ENCODE measurements at regions not wholly inside any gene's neighbourhood (a gene's known extent, or its start where the extent isn't known, plus 50 kb on each side); places are given as distances from the start of the nearest gene placed in this dataset.

DNA sequence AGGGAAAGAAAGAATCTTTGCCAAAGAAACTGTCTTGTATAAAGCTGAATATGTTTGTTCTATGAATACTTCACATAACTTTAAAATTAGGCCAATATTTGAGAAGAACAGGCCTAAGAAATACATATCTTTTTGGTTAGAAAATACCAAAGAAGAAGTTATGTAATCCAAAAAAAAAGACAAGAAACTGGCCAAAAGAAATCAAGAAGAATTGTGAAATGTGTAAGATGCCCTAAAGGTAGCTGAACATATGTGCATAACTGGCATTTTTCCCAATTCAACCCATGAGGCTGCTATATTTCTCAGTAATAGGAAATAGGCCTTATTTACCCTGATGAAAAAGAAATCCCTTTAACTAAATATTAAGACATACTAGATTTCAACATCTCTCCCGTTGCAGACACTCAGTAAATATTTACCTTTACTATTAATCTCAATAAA lies 290.0 kb downstream of the CETN3 start:
- TF ChIP-seq GATA2 (IDR thresholded peaks at IDR 0.05; ENCODE audit: insufficient read depth, insufficient read length, low read depth, low read length) (no peak), POLR2AphosphoS5 (IDR thresholded peaks at IDR 0.05; ENCODE audit: insufficient read depth, low read depth, low read length) (no peak), POLR2A (IDR thresholded peaks at IDR 0.05; ENCODE audit: low read depth, low read length) (no peak), EZH2 (IDR thresholded peaks at IDR 0.05; ENCODE audit: borderline replicate concordance, low read depth, low read length, severe bottlenecking) (no peak)
- TF ChIP-seq, protein P1, sequence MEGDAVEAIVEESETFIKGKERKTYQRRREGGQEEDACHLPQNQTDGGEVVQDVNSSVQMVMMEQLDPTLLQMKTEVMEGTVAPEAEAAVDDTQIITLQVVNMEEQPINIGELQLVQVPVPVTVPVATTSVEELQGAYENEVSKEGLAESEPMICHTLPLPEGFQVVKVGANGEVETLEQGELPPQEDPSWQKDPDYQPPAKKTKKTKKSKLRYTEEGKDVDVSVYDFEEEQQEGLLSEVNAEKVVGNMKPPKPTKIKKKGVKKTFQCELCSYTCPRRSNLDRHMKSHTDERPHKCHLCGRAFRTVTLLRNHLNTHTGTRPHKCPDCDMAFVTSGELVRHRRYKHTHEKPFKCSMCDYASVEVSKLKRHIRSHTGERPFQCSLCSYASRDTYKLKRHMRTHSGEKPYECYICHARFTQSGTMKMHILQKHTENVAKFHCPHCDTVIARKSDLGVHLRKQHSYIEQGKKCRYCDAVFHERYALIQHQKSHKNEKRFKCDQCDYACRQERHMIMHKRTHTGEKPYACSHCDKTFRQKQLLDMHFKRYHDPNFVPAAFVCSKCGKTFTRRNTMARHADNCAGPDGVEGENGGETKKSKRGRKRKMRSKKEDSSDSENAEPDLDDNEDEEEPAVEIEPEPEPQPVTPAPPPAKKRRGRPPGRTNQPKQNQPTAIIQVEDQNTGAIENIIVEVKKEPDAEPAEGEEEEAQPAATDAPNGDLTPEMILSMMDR (IDR thresholded peaks at IDR 0.05; ENCODE audit: extremely low read depth in 1 of 2, insufficient read depth in 1 of 2, low read depth in 1 of 2, low read length in 2 of 2) = no peak
- no peak for DNase-seq (ENCODE audit: low read depth, low spot score)
- Histone ChIP-seq H3K4me3 (replicated peaks in 1 of 3; ENCODE audit: insufficient read depth in 1 of 3, low read depth in 1 of 3, low read length in 3 of 3) (no peak overlapping the region), H3K9me3 (replicated peaks; ENCODE audit: control insufficient read depth, insufficient read depth, low read length) (no peaks in the 10 kb centered on the region), H3K79me2 (ENCODE audit: control insufficient read depth, insufficient read depth, low read length) (no peaks in the 10 kb centered on the region), H3K9me1 (replicated peaks; ENCODE audit: control insufficient read depth, extremely low read depth, insufficient read depth, low read length) (no peaks in the 10 kb centered on the region), H3K27me3 (ENCODE audit: control insufficient read depth in 2 of 2, insufficient read depth in 2 of 2, low read length in 2 of 2) (no peaks in the 10 kb centered on the region), H2AFZ (ENCODE audit: low read depth, low read length) (no peak overlapping the region), H3K4me1 (ENCODE audit: control insufficient read depth, extremely low read depth, insufficient read depth, low read length) (no peaks in the 10 kb centered on the region), H3K27ac (ENCODE audit: insufficient read depth, low read depth, low read length) (no peak overlapping the region), H3K9ac (replicated peaks; ENCODE audit: extremely low read depth, insufficient read depth, low read length) (no peak overlapping the region), H3K36me3 (ENCODE audit: control insufficient read depth in 2 of 2, extremely low read depth in 1 of 2, insufficient read depth in 2 of 2, low read length in 2 of 2) (no peaks in the 10 kb centered on the region), H3K4me2 (ENCODE audit: insufficient read depth, low read length) (no peak overlapping the region), H4K20me1 (replicated peaks; ENCODE audit: control insufficient read depth, extremely low read depth, insufficient read depth, low read length) (no peaks in the 10 kb centered on the region)
- no TSS peak for BruUV-seq (replicated peaks)
- intact Hi-C loops (cut with micrococcal nuclease) (no loop called here), dilution Hi-C loops (cut with MboI; ENCODE audit: extremely low pct_ligation_motif_present, low sequenced_read_pairs) (no loop called here)
- ChIA-PET CTCF (interaction anchor here (1.4 kb wide), 1 partner anchor 48 kb away, joined by 3 read pairs; no protein-coding TSS in a partner anchor), POLR2A (no interaction called here)
- no peak for FAIRE-seq

DNA sequence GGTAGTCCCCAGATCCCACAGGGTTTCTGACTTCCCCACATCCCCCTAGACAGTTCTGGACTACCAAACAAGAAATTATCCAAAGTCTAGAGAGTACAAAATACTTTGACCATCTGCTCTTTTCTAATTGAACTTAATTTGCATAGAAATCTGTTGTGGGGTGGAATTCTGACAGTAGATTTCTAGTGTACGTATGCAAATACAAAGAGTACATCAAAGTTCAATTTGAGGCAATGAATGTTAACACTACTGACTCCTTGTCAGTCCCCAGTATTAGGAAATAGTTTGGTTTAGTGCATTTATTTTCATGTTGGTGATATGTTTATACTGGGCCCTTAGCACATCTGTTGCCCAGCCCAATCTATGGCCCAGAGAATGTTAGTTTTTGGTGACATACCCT lies 292.6 kb downstream of the CETN3 start:
- Histone ChIP-seq H3K79me2 (ENCODE audit: control insufficient read depth, insufficient read depth, low read length) (no peaks in the 10 kb centered on the region), H3K4me2 (ENCODE audit: insufficient read depth, low read length) (no peak overlapping the region), H4K20me1 (replicated peaks; ENCODE audit: control insufficient read depth, extremely low read depth, insufficient read depth, low read length) (no peaks in the 10 kb centered on the region), H2AFZ (ENCODE audit: low read depth, low read length) (no peak overlapping the region), H3K27me3 (ENCODE audit: control insufficient read depth in 2 of 2, insufficient read depth in 2 of 2, low read length in 2 of 2) (no peaks in the 10 kb centered on the region), H3K27ac (ENCODE audit: insufficient read depth, low read depth, low read length) (no peak overlapping the region), H3K9me3 (replicated peaks; ENCODE audit: control insufficient read depth, insufficient read depth, low read length) (no peaks in the 10 kb centered on the region), H3K4me1 (ENCODE audit: control insufficient read depth, extremely low read depth, insufficient read depth, low read length) (no peaks in the 10 kb centered on the region), H3K36me3 (ENCODE audit: control insufficient read depth in 2 of 2, extremely low read depth in 1 of 2, insufficient read depth in 2 of 2, low read length in 2 of 2) (no peaks in the 10 kb centered on the region), H3K4me3 (replicated peaks in 1 of 3; ENCODE audit: insufficient read depth in 1 of 3, low read depth in 1 of 3, low read length in 3 of 3) (no peak overlapping the region), H3K9me1 (replicated peaks; ENCODE audit: control insufficient read depth, extremely low read depth, insufficient read depth, low read length) (no peaks in the 10 kb centered on the region), H3K9ac (replicated peaks; ENCODE audit: extremely low read depth, insufficient read depth, low read length) (no peak overlapping the region)
- dilution Hi-C loops (cut with MboI; ENCODE audit: extremely low pct_ligation_motif_present, low sequenced_read_pairs) (no loop called here), intact Hi-C loops (cut with micrococcal nuclease) (no loop called here)
- FAIRE-seq = no peak
- no TSS peak for BruUV-seq (replicated peaks)
- no peak for TF ChIP-seq EZH2 (IDR thresholded peaks at IDR 0.05; ENCODE audit: borderline replicate concordance, low read depth, low read length, severe bottlenecking)
- TF ChIP-seq, protein P1 (IDR thresholded peaks at IDR 0.05; ENCODE audit: extremely low read depth in 1 of 2, insufficient read depth in 1 of 2, low read depth in 1 of 2, low read length in 2 of 2) = no peak
- POLR2A ChIA-PET = no interaction called here
- DNase-seq (ENCODE audit: low read depth, low spot score) = no peak
- CTCF ChIA-PET = no interaction called here

Data from endothelial cell of umbilical vein (primary cell).